GM12865 (cell line): ENCODE measurements at regions not wholly inside any gene's neighbourhood (a gene's known extent, or its start where the extent isn't known, plus 50 kb on each side); places are given as distances from the start of the nearest gene placed in this dataset.

Experiments
- DNase-seq: peaks from one replicate; pipeline ENCODE4 v3.0.0; 2010; ENCODE audit warnings: low read depth
- H3K4me3 ChIP-seq: 2 replicates; pipeline ENCODE4 v1.5.1; 2011; ENCODE audit warnings: mild to moderate bottlenecking, low read depth, low read length, control low read depth
- TF ChIP-seq, protein P1 (sequence below): IDR thresholded peaks from 2 replicates; pipeline ENCODE4 v1.5.1; 2011; ENCODE audit warnings: low read length, control low read depth, low read depth, inconsistent platforms; ENCODE audit not compliant: insufficient read depth; ENCODE audit errors: missing control alignments

DNA sequence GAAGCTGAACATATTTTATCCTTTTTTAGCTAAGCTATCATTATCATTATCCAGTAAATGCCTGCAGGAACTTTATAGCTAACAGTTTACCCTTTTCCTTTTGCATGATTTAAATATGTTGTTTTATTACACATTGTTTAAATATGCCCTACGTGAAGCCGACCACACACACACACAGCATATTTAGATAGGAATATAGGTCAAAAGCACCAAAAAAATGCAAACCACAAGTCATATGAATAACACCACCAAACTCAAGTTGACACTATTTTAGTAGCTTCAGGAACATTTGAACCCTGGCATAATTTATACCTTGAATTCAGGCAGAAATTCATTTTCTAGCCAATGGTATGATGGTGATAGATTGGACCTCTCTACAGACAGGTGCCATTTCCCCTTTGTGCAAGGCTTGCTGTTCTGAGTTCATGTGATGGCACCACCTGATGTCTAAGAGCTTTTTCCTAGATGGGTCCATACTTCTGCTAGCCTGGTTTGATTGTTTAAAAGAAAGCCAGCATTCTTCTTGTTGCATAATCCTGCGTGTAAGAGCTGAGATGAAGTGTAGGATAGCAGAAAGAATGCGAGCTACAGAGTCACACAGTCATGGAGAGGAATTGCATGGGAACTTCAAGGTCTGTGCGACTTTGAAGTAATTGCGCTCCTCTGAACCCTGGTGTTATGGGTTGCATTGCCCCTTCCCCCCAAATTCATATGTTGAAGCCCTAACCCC lies 454.8 kb upstream of the SOX5 start:
- no peak overlapping the region for H3K4me3 ChIP-seq
- no peak for DNase-seq
- TF ChIP-seq, protein P1, sequence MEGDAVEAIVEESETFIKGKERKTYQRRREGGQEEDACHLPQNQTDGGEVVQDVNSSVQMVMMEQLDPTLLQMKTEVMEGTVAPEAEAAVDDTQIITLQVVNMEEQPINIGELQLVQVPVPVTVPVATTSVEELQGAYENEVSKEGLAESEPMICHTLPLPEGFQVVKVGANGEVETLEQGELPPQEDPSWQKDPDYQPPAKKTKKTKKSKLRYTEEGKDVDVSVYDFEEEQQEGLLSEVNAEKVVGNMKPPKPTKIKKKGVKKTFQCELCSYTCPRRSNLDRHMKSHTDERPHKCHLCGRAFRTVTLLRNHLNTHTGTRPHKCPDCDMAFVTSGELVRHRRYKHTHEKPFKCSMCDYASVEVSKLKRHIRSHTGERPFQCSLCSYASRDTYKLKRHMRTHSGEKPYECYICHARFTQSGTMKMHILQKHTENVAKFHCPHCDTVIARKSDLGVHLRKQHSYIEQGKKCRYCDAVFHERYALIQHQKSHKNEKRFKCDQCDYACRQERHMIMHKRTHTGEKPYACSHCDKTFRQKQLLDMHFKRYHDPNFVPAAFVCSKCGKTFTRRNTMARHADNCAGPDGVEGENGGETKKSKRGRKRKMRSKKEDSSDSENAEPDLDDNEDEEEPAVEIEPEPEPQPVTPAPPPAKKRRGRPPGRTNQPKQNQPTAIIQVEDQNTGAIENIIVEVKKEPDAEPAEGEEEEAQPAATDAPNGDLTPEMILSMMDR: no peak

DNA sequence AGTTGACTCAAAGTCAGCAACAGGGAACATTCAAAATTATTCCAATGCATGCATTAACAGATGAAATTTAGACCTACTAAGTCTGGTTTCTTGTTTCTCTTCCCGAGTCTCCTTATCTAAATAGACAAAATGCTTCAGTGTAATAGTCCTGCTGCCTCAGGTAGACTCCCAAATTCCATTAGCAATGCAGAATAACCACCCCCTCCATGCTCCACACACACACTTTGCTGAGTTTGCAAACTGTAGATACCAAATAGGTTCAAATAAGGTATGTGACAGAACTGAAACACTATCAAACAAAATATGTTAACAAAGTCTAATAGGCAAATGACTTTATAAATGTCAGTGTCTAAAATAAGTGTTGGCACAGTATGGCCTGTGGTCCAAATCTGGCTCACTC lies 451.1 kb upstream of the SOX5 start:
- TF ChIP-seq, protein P1: no peak
- no peak overlapping the region for H3K4me3 ChIP-seq
- DNase-seq: no peak

DNA sequence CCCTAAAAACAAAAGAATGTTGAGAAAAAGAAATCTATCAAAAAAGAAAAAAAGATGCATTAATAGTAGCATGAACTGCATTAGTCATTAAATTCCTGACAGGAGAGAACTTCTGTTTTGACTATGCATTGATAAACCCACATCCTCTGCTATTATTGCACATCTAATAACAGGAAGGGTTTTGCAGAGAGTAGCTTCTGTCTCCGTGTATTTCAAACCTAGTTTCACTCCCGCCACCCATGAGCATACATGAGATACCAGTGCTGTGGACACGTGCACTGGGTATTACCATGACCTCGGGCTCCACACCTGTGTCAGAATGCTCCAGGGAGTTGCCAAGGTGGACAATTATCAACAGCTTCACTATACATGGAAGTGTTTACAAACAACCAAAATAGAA lies 449.1 kb upstream of the SOX5 start:
- peak; percentile 40 for DNase-seq
- no peak overlapping the region for H3K4me3 ChIP-seq
- TF ChIP-seq, protein P1: no peak

DNA sequence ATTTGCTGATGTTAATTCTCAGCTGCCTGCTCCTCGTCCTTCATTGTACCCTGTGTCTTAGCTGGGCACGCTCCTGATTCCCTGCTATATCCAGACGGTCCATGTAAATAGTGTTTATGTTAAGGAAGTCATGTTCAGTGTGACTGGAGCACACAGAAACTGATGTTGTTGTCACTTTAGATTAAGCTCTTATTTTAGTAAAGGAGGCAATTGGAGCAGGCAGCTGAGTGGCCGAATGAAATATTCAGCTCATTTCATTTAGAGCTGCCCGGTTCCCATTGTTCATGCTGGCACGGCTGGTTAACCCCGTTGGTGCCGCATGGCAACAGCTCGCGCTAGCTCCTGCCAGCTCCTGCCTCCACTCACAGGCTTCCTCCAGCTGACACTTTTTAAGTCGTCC lies 446.8 kb upstream of the SOX5 start:
- TF ChIP-seq, protein P1: no peak

DNA sequence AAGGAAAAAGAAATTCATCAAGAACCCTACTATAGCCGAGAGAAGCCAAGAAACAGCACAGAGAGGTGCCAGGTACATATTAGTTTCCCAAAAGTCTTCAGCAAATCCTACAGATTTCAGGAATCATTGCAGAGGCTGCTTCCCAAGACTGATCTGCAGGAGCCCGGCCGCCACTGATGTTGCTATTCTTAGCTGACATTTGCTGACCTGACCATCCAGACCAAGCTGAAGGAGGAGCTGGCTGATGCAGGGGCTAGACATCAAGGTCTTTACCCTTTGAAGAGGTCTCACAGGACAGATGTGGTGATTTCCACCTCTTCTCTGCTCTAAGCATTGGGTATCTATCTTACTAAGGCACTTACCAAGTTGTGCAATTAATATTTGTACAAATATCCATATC lies 444.8 kb upstream of the SOX5 start:
- H3K4me3 ChIP-seq: no peak overlapping the region
- TF ChIP-seq, protein P1: no peak

More for the DNA sequence above, 446.8 kb upstream of the SOX5 start:
- no peak overlapping the region for H3K4me3 ChIP-seq
- no peak for DNase-seq

DNA sequence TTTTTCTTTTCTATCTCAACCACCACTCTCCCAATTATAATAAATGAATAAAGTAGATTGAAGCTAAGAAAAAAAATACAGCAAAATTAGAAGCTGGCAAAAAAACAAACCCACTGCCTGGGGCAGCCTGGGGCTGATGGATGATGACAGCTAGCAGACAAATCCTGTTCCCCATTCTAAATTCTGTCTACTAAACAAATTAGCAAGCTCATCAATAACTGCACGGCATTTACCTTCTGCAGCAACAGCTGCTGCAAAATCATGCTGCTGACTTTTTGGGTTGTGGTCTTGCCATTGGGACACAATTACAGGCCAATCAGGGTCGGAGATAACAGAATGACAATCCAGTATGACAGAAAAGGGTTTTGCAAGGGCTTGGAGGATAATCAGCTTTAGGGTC lies 443.6 kb upstream of the SOX5 start:
- DNase-seq: no peak
- TF ChIP-seq, protein P1: no peak
- no peak overlapping the region for H3K4me3 ChIP-seq

More for the DNA sequence above, 444.8 kb upstream of the SOX5 start:
- no peak for DNase-seq

DNA sequence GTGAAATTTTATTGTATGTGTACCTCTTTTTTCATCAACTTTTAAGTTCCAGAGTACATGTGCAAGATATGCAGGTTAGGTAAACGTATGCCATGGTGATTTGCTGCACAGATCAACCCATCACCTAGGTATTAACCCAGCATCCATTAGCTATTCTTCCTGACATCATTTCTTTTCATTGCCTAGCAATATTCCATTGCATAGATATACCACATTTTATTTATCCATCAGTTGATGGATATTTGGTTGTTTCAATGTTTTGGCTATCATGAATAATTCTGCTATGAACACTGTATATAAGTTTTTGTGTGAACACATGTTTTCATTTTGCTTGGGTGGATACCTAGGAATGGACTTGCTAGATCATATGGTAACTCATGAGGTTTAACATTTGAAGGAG lies 439.9 kb upstream of the SOX5 start:
- no peak for DNase-seq
- no peak overlapping the region for H3K4me3 ChIP-seq
- TF ChIP-seq, protein P1: no peak
